HCEC 1CT (cell line): ENCODE measurements at regions not wholly inside any gene's neighbourhood (a gene's known extent, or its start where the extent isn't known, plus 50 kb on each side); places are given as distances from the start of the nearest gene placed in this dataset.
A peak's percentile ranks its signal among the peaks of the same experiment; 100 is the strongest.
"Not testable (repeated sequence)": the region's sequence is repeated elsewhere in the genome, so short reads cannot be mapped to it uniquely, and the experiment has no call there.

ENCODE experiments used
- DNase-seq: peaks from one replicate; pipeline ENCODE4 v3.0.0-alpha.2; 2017

- no peak for DNase-seq
These were observed 130.0 kb upstream of the ZNF648 start for GRCh38 chr1:182191381-182192115.

DNA sequence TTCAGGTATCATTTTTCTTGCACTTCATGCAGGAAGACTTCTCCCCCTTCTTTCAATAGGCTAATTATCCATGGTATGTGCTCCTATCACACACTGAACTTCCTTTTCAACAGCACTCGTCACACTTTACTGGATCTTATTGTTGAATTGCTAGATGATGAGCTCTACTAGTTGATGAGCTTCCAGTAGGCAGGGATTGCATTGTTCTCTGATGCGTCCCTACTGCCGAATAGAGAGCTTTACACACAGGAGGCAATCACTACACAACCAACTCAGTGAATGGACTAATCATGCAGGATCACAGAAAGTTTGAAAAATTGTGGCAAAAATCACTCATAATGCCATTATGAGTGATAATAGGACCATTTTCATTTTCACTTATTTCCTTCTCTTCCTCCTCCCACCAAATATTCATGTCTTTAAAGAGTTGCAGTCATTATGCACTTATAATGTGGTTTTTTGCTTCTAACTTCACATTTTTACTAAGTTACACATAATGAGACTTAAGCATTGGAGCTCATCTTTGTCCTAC lies 128.1 kb upstream of the ZNF648 start:
- DNase-seq = no peak

GRCh38 chr1:182186757-182187146 lies 125.2 kb upstream of the ZNF648 start:
- no peak for DNase-seq

DNA sequence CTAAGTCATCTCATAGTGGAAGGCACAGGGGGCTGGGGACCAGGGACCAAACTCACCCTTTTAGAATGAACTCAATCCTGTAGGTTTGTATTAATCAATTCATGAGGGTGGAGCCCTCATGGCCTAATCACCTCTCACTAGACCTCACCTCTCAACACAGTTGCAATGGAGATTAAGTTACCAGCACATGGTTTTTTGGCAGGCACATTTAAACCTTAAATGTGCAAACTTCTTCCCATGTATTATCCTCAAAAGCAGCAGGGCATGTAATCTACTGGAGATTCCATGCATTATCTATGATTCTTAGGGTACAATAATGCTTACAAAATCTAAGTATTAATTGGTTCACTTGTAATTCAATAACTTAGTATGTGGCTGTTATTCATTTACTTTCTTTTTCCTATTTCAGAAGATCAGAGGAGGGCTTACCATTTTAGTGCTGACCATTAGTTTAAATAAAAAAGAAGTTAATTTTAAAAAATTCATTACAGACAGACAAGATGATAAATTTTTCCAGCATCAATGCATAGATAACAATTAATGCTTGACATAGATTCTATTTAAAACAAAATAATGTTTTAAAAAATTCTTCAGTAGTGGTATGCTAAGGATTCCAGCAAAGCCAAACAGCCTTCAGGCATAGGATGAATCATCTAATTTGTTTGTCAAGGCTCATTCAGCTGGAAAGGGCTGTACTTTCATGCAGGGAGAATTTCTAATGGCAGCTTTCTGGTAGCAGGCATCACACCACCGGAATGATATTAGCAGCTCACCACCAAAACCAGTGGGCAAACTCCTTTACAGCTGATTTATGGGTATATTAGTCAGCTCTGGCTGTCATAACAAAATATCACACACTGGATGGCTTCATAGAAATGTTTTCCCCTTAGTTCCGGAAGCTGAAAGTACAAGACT lies 124.6 kb upstream of the ZNF648 start:
- DNase-seq = peak; percentile 52

DNA sequence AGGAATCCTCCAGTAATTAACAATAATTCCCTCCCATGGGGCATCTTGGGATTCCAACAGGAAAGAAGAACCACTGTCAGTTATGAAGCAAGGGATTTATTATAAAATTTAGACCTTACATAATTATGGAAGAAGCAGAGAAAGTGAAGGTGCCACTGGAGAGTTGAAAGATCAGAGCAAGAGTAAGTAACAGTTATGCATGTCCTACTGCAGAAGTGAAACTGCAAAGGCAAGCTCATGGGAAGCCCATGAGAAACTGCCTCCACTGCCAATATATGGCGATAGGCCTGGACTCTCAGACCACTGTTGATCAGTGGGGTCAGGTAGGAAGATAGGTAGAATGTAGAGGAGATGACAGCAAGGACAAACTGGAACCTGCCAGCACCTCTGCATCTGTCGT lies 123.6 kb upstream of the ZNF648 start:
- DNase-seq = no peak

GRCh38 chr1:182183606-182184005 lies 122.1 kb upstream of the ZNF648 start:
- no peak for DNase-seq

- DNase-seq = no peak
These were observed 120.8 kb upstream of the ZNF648 start for GRCh38 chr1:182182311-182182710.

- no peak for DNase-seq
These were observed 119.7 kb upstream of the ZNF648 start for GRCh38 chr1:182181167-182181572.

- DNase-seq = no peak
These were observed 113.9 kb upstream of the ZNF648 start for GRCh38 chr1:182175361-182175931.

DNA sequence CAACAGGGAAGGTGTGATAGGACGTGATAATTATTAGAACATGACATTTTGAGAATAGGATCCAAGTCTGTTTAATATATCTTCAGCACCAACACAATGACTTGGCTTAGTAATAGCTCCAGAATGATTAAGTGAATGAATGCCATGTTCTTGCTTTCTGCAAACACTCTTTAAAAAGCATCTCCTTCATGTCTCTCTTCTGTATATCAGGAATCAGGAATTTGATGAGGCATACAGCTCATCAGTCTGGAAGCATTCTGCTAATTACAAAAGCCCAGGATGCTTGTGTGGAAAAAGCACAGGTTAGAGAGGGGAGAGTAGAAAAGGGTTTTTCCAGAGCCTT lies 113.0 kb upstream of the ZNF648 start:
- DNase-seq = no peak

GRCh38 chr1:182173808-182174512 lies 112.4 kb upstream of the ZNF648 start:
- DNase-seq = no peak

- no peak for DNase-seq
These were observed 111.2 kb upstream of the ZNF648 start for GRCh38 chr1:182172699-182173098.

- DNase-seq = no peak
These were observed 109.5 kb upstream of the ZNF648 start for GRCh38 chr1:182170891-182171461.

DNA sequence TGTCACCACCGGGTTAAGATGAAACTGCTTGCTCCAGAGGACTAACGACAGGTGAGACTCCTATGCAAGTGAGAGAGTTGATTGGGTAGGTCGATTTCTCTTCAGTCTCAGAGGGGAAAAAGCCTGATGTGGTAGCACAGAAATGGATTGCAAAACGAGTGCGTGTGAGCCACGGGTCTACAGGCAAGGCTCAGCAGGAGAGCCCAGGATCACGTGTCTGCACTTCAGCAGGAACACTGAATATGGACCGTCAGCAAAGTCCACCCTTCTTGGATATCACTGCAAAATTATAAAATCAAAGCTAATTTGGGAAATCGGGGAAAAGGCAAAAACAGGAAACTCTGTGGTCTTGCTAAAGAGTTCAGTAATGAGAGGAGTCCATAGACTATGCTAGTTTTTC lies 107.7 kb upstream of the ZNF648 start:
- no peak for DNase-seq

GRCh38 chr1:182166750-182167149 lies 105.2 kb upstream of the ZNF648 start:
- DNase-seq = no peak

DNA sequence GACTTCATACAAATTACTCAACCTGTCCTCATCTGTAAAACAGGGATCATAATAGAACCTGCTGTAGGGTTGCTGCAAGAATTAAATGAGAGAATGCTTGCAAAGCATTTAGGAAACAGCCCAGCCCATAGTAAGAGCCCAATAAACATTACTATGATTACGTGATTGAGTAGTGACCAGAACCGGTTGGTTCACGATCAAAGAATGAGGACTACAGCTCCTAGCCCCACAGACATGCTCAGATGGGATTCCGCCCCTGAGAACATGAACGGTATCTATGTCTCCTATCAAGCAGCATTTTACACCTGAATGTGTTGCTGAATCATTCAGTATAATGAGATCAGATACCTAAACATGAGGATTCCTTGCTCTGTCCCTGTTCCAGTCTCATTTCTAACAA lies 104.8 kb upstream of the ZNF648 start:
- DNase-seq = no peak

DNA sequence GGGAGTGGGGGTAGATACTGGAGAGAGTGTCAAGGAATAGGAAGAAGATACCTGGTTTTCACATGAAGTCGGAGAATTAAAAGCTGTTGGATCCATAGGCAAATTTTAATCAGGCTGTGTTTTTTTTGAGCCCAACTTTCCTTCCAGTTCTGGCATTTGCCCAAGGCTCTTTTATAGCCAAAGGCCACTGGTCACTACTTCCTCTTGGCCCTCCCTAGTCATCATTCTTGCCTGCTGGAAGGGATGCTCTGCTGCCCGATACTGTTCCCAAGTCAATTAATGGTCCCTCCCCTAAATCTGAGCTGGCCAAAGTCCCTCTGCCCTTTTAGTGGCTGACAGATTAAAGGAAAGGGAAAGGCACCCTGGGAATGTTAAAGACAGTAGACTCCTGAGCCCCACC lies 102.8 kb upstream of the ZNF648 start:
- DNase-seq = no peak

DNA sequence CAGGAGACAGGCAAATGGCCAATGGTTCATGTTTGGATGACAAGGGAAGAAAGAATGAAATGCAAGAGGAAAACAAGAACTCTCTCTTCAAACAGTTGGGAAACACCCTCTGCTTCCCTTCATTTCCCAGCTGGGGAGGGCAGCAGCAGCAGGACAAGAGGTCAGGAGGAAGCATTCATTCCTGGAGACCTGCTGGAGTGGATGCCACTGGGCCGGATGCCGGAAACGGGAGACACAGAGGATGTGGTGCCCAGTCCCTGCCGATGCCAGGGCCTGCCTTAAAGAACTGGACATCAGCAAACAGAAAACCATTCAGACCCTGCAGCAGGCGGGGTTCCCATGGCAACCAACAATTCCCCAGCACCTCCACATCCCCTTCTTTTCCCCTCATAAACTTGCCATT lies 102.3 kb upstream of the ZNF648 start:
- DNase-seq = peak; percentile 32

GRCh38 chr1:182159443-182159842 lies 97.9 kb upstream of the ZNF648 start:
- no peak for DNase-seq

GRCh38 chr1:182157187-182157586 lies 95.7 kb upstream of the ZNF648 start:
- DNase-seq = no peak

GRCh38 chr1:182154425-182154824 lies 92.9 kb upstream of the ZNF648 start:
- DNase-seq = not testable (repeated sequence)

DNA sequence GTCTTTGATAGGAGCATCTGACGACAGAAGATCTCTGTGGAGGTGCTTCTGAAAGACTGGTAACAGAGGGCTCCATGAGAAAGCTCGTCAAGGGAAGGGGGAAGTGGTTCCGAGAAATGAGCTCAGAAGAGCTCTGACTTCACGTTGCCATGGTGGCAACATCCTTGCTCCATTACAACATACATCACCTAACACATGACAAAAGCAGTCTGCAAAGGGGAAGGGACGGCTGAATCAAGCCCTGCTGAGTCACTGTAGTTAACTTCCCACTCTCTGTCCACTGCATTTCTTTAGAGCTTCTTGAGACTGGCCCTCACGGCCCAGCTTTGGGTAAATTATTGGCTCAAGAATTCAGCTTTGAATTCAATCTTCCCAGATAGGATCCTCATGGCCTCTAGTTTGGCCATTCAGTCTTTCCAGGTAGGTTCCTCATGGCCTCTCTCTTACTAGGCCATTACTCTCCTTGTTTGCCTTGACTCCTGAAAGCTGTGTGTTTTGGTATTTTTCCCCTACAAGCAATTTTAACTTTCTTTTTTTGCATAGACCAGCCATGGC lies 88.0 kb upstream of the ZNF648 start:
- peak; percentile 67 for DNase-seq
